Neuronal stem cell (in vitro differentiated cells): ENCODE measurements at regions not wholly inside any gene's neighbourhood (a gene's known extent, or its start where the extent isn't known, plus 50 kb on each side); places are given as distances from the start of the nearest gene placed in this dataset.
A peak's percentile ranks its signal among the peaks of the same experiment; 100 is the strongest.

Source experiments
- DNase-seq: peaks from one replicate; pipeline ENCODE4 v3.0.0-alpha.2; 2013; ENCODE audit warnings: low spot score
- H2AFZ ChIP-seq: one replicate; pipeline ENCODE4 v1.6.1; 2013; ENCODE audit warnings: mild to moderate bottlenecking, low read length, inconsistent platforms
- H2AK5ac ChIP-seq: 2 replicates; pipeline ENCODE4 v1.6.1; 2013; ENCODE audit warnings: low read depth, mild to moderate bottlenecking, inconsistent platforms, low read length, moderate library complexity, mixed read lengths
- H2BK120ac ChIP-seq: 2 replicates; pipeline ENCODE4 v1.6.1; 2013; ENCODE audit warnings: low read depth, mild to moderate bottlenecking, inconsistent platforms, low read length, moderate library complexity, mixed read lengths
- H2BK12ac ChIP-seq: one replicate; pipeline ENCODE4 v1.6.1; 2013; ENCODE audit warnings: low read length, inconsistent platforms
- H2BK15ac ChIP-seq: 2 replicates; pipeline ENCODE4 v1.6.1; 2013; ENCODE audit warnings: mild to moderate bottlenecking, low read length, inconsistent platforms, mixed read lengths
- H2BK5ac ChIP-seq: one replicate; pipeline ENCODE4 v1.6.1; 2013; ENCODE audit warnings: inconsistent platforms, mild to moderate bottlenecking, low read length, moderate library complexity
- H3K14ac ChIP-seq: one replicate; pipeline ENCODE4 v1.6.1; 2013; ENCODE audit warnings: low read length, inconsistent platforms
- H3K18ac ChIP-seq: 2 replicates; pipeline ENCODE4 v1.6.1; 2013; ENCODE audit warnings: low read length, inconsistent platforms
- H3K23ac ChIP-seq: 2 replicates; pipeline ENCODE4 v1.6.1; 2013; ENCODE audit warnings: low read depth, mild to moderate bottlenecking, mixed read lengths, low read length, inconsistent platforms; ENCODE audit not compliant: poor library complexity
- H3K27ac ChIP-seq: replicated peaks from 3 replicates; pipeline ENCODE4 v1.5.1; 2013; ENCODE audit warnings: low read length, inconsistent platforms
- H3K27me3 ChIP-seq, 3 experiments: 2 replicates each; pipeline ENCODE4 v1.6.1; 2013; ENCODE audit warnings: low read length in 3 of 3, mild to moderate bottlenecking in 2 of 3, inconsistent platforms in 1 of 3, low read depth in 1 of 3, mixed read lengths in 1 of 3, moderate library complexity in 1 of 3; ENCODE audit not compliant: control insufficient read depth in 3 of 3, insufficient read depth in 3 of 3
- H3K36me3 ChIP-seq, 2 donors: replicated peaks in 1 of 2; 2 replicates each; pipeline ENCODE4 v1.6.1; 2013; ENCODE audit warnings: low read length in 2 of 2; ENCODE audit not compliant: control insufficient read depth in 2 of 2, insufficient read depth in 2 of 2
- H3K4ac ChIP-seq: 2 replicates; pipeline ENCODE4 v1.6.1; 2013; ENCODE audit warnings: inconsistent platforms, mild to moderate bottlenecking, low read length, moderate library complexity
- H3K4me1 ChIP-seq, 2 donors: 1 replicate in 1 of 2; 2 replicates in 1 of 2; pipeline ENCODE4 v1.6.1; 2013; ENCODE audit warnings: low read length in 2 of 2, low read depth in 1 of 2; ENCODE audit not compliant: control insufficient read depth in 2 of 2, insufficient read depth in 1 of 2
- H3K4me2 ChIP-seq: one replicate; pipeline ENCODE4 v1.6.1; 2013; ENCODE audit warnings: mild to moderate bottlenecking, low read length, inconsistent platforms; ENCODE audit not compliant: insufficient read depth, poor library complexity, severe bottlenecking
- H3K4me3 ChIP-seq, 2 donors: 2 replicates each; pipeline ENCODE4 v1.5.1; 2013; ENCODE audit warnings: low read length in 2 of 2, mild to moderate bottlenecking in 2 of 2, inconsistent platforms in 1 of 2, moderate library complexity in 1 of 2
- H3K79me1 ChIP-seq: one replicate; pipeline ENCODE4 v1.6.1; 2013; ENCODE audit warnings: low read depth, mild to moderate bottlenecking, inconsistent platforms, low read length, moderate library complexity
- H3K9ac ChIP-seq: one replicate; pipeline ENCODE4 v1.6.1; 2013; ENCODE audit warnings: mild to moderate bottlenecking, low read depth, low read length, inconsistent platforms; ENCODE audit not compliant: poor library complexity
- H3K9me3 ChIP-seq, 2 donors: replicated peaks in 1 of 2; 2 replicates each; pipeline versions ENCODE3 to v1.6.1; 2013; ENCODE audit warnings: low read length in 2 of 2, mild to moderate bottlenecking in 2 of 2, inconsistent platforms in 1 of 2, low read depth in 1 of 2, mixed read lengths in 1 of 2, moderate library complexity in 1 of 2; ENCODE audit not compliant: control insufficient read depth in 2 of 2, insufficient read depth in 1 of 2
- H4K8ac ChIP-seq: one replicate; pipeline ENCODE4 v1.6.1; 2013; ENCODE audit warnings: low read depth, mild to moderate bottlenecking, inconsistent platforms, low read length, moderate library complexity
- H4K91ac ChIP-seq: one replicate; pipeline ENCODE4 v1.6.1; 2013; ENCODE audit warnings: low read length, low read depth, mild to moderate bottlenecking, inconsistent platforms; ENCODE audit not compliant: poor library complexity
- WGBS, 2 donors: extraction: QIAGEN DNeasy Blood & Tissue Kit; methylation state at CpG; one replicate each; pipeline ENCODE4 v1.1.7; 2013; ENCODE audit warnings: missing lambda C conversion rate in 2 of 2, mixed read lengths in 1 of 2; ENCODE audit not compliant: insufficient read length in 2 of 2, insufficient replicate concordance in 1 of 2; ENCODE audit errors: extremely low coverage in 2 of 2; 5-methylcytosine and 5-hydroxymethylcytosine counted together

GRCh38 chr10:34932235-34932634 lies 117.1 kb upstream of the PARD3 start:
- Histone ChIP-seq H2BK15ac (no peak overlapping the region), H2AK5ac (no peak overlapping the region), H4K91ac (no peak overlapping the region), H3K4ac (no peak overlapping the region), H3K18ac (no peak overlapping the region), H3K27ac (no peak overlapping the region), H3K14ac (no peak overlapping the region), H2AFZ (no peak overlapping the region), H3K27me3 (no peaks in the 10 kb centered on the region), H4K8ac (no peak overlapping the region), H3K4me2 (no peak overlapping the region), H3K4me3 (no peak overlapping the region), H2BK120ac (no peak overlapping the region), H2BK5ac (no peak overlapping the region), H3K36me3 (no peaks in the 10 kb centered on the region), H3K79me1 (no peaks in the 10 kb centered on the region), H3K23ac (no peak overlapping the region), H3K9me3 (no peaks in the 10 kb centered on the region), H3K4me1 (peaks cover 0 to 2% of the 10 kb centered on the region in 2 donors), H2BK12ac (no peak overlapping the region), H3K9ac (no peak overlapping the region)
- DNase-seq = no peak
- no CpG with 5 or more reads among the region's 12 CpGs for WGBS, 2 donors

- H3K9me3 ChIP-seq = no peaks in the 10 kb centered on the region
- no peak overlapping the region for H2BK12ac ChIP-seq
- H3K4me2 ChIP-seq = no peak overlapping the region
- H3K27ac ChIP-seq = no peak overlapping the region
- H4K8ac ChIP-seq = no peak overlapping the region
- H3K36me3 ChIP-seq = no peaks in the 10 kb centered on the region
- no peaks in the 10 kb centered on the region for H3K27me3 ChIP-seq
- no peak overlapping the region for H3K4me3 ChIP-seq
- H3K79me1 ChIP-seq = no peaks in the 10 kb centered on the region
- H3K14ac ChIP-seq = no peak overlapping the region
- H2BK15ac ChIP-seq = no peak overlapping the region
- H3K9ac ChIP-seq = no peak overlapping the region
- no peak overlapping the region for H3K18ac ChIP-seq
- no peak overlapping the region for H4K91ac ChIP-seq
- WGBS, 2 donors = no CpG with 5 or more reads among the region's 5 CpGs
- no peak overlapping the region for H3K4ac ChIP-seq
- H2BK120ac ChIP-seq = no peak overlapping the region
- no peak overlapping the region for H2AK5ac ChIP-seq
- no peak overlapping the region for H2AFZ ChIP-seq
- H2BK5ac ChIP-seq = no peak overlapping the region
- H3K23ac ChIP-seq = no peak overlapping the region
- no peak for DNase-seq
- peaks cover 0 to 2% of the 10 kb centered on the region in 2 donors for H3K4me1 ChIP-seq
Measured at GRCh38 chr10:34931216-34931615, 116.1 kb upstream of the PARD3 start.

- Histone ChIP-seq H3K36me3 (no peaks in the 10 kb centered on the region), H3K4me1 (peaks cover 7 to 12% of the 10 kb centered on the region in 2 donors), H4K8ac (no peak overlapping the region), H3K27me3 (no peaks in the 10 kb centered on the region), H3K79me1 (no peaks in the 10 kb centered on the region), H2BK15ac (no peak overlapping the region), H2BK12ac (no peak overlapping the region), H2AK5ac (no peak overlapping the region), H3K9me3 (peaks cover 0 to 8% of the 10 kb centered on the region in 2 donors), H3K14ac (no peak overlapping the region), H3K4me2 (no peak overlapping the region), H3K23ac (no peak overlapping the region), H2AFZ (peak overlapping the region; percentile 52), H3K18ac (peak overlapping the region; percentile 52), H3K27ac (no peak overlapping the region), H3K4me3 (no peak overlapping the region), H2BK5ac (no peak overlapping the region), H3K9ac (no peak overlapping the region), H3K4ac (no peak overlapping the region), H4K91ac (no peak overlapping the region), H2BK120ac (peak overlapping the region; percentile 16)
- WGBS, 2 donors = no CpG with 5 or more reads among the region's 5 CpGs
- no peak for DNase-seq
Measured at GRCh38 chr10:34922138-34922537, 107.0 kb upstream of the PARD3 start.

- Histone ChIP-seq H3K4me1 (peaks cover 7 to 12% of the 10 kb centered on the region in 2 donors), H3K79me1 (no peaks in the 10 kb centered on the region), H2BK15ac (no peak overlapping the region), H3K14ac (no peak overlapping the region), H2AK5ac (no peak overlapping the region), H3K36me3 (no peaks in the 10 kb centered on the region), H4K8ac (no peak overlapping the region), H3K23ac (no peak overlapping the region), H2BK5ac (no peak overlapping the region), H3K9ac (no peak overlapping the region), H3K4me3 (no peak overlapping the region), H3K4me2 (no peak overlapping the region), H2AFZ (no peak overlapping the region), H4K91ac (no peak overlapping the region), H3K27ac (no peak overlapping the region), H3K27me3 (no peaks in the 10 kb centered on the region), H3K18ac (no peak overlapping the region), H2BK120ac (no peak overlapping the region), H2BK12ac (no peak overlapping the region), H3K4ac (no peak overlapping the region), H3K9me3 (peaks cover 0 to 8% of the 10 kb centered on the region in 2 donors)
- WGBS, 2 donors = no CpG with 5 or more reads among the region's 1 CpG
- DNase-seq = no peak
Measured at GRCh38 chr10:34920578-34920977, 105.5 kb upstream of the PARD3 start.
